GM21825 (cell line): ENCODE measurements at regions not wholly inside any gene's neighbourhood (a gene's known extent, or its start where the extent isn't known, plus 50 kb on each side); places are given as distances from the start of the nearest gene placed in this dataset.
"Not testable (repeated sequence)": the region's sequence is repeated elsewhere in the genome, so short reads cannot be mapped to it uniquely, and the experiment has no call there.

ENCODE experiments used
- ATAC-seq: cut with Tn5 transposase; IDR thresholded peaks from one replicate; pipeline ENCODE4 v1.9.1; 2021; ENCODE audit warnings: mild to moderate bottlenecking, moderate library complexity; ENCODE audit not compliant: unreplicated experiment

GRCh38 chr3:21036888-21037287 is 714.1 kb downstream of the ZNF385D start:
- ATAC-seq, result no peak

- no peak for ATAC-seq
These were observed 722.6 kb downstream of the ZNF385D start for GRCh38 chr3:21028412-21028811.

GRCh38 chr3:21024563-21024962 is 726.4 kb downstream of the ZNF385D start:
- no peak for ATAC-seq

- no peak for ATAC-seq
These were observed 730.3 kb downstream of the ZNF385D start for GRCh38 chr3:21020681-21021080.

- no peak for ATAC-seq
These were observed 731.0 kb downstream of the ZNF385D start for GRCh38 chr3:21020043-21020442.

- ATAC-seq, result no peak
These were observed 733.7 kb downstream of the ZNF385D start for GRCh38 chr3:21017115-21017852.

- no peak for ATAC-seq
These were observed 737.4 kb downstream of the ZNF385D start for GRCh38 chr3:21013566-21013965.

GRCh38 chr3:20999661-21000060 is 751.3 kb downstream of the ZNF385D start:
- ATAC-seq, result no peak

- no peak for ATAC-seq
These were observed 753.8 kb downstream of the ZNF385D start for GRCh38 chr3:20997183-20997582.

- ATAC-seq, result no peak
These were observed 760.1 kb downstream of the ZNF385D start for GRCh38 chr3:20990896-20991295.

GRCh38 chr3:20989653-20990052 is 761.4 kb downstream of the ZNF385D start:
- not testable (repeated sequence) for ATAC-seq

GRCh38 chr3:20984594-20985205 is 766.3 kb downstream of the ZNF385D start:
- ATAC-seq, result no peak

- no peak for ATAC-seq
These were observed 775.8 kb downstream of the ZNF385D start for GRCh38 chr3:20975188-20975651.

GRCh38 chr3:20974396-20974795 is 776.6 kb downstream of the ZNF385D start:
- ATAC-seq, result no peak

GRCh38 chr3:20970807-20971206 is 780.2 kb downstream of the ZNF385D start:
- not testable (repeated sequence) for ATAC-seq

- not testable (repeated sequence) for ATAC-seq
These were observed 781.5 kb upstream of the SGO1 start for GRCh38 chr3:20967485-20967884.

GRCh38 chr3:20958161-20958560 is 772.2 kb upstream of the SGO1 start:
- no peak for ATAC-seq

- no peak for ATAC-seq
These were observed 759.9 kb upstream of the SGO1 start for GRCh38 chr3:20945892-20946291.

- no peak for ATAC-seq
These were observed 749.8 kb upstream of the SGO1 start for GRCh38 chr3:20935791-20936190.

- ATAC-seq, result no peak
These were observed 745.8 kb upstream of the SGO1 start for GRCh38 chr3:20931834-20932233.

- no peak for ATAC-seq
These were observed 744.0 kb upstream of the SGO1 start for GRCh38 chr3:20930034-20930433.

GRCh38 chr3:20924646-20925385 is 738.8 kb upstream of the SGO1 start:
- no peak for ATAC-seq
